ENCODE measurements at regions not wholly inside any gene's neighbourhood (a gene's known extent, or its start where the extent isn't known, plus 50 kb on each side); places are given as distances from the start of the nearest gene placed in this dataset.

GRCh38 chr12:73677520-73678291 is 859.9 kb upstream of the ATXN7L3B start:
- TF ChIP-seq CTCF (IDR thresholded peaks at IDR 0.05): no peak
- no peak for TF ChIP-seq POLR2A (IDR thresholded peaks at IDR 0.05)
- TF ChIP-seq POLR2AphosphoS5 (IDR thresholded peaks at IDR 0.05): no peak
- TF ChIP-seq EP300 (IDR thresholded peaks at IDR 0.05): no peak
